NCI-H748 (cell line): ENCODE measurements at regions not wholly inside any gene's neighbourhood (a gene's known extent, or its start where the extent isn't known, plus 50 kb on each side); places are given as distances from the start of the nearest gene placed in this dataset.

Experiments
- DNase-seq: peaks from one replicate; lab custom pipeline; 2025; ENCODE audit not compliant: unreplicated experiment; lab: John Stamatoyannopoulos, UW

DNA sequence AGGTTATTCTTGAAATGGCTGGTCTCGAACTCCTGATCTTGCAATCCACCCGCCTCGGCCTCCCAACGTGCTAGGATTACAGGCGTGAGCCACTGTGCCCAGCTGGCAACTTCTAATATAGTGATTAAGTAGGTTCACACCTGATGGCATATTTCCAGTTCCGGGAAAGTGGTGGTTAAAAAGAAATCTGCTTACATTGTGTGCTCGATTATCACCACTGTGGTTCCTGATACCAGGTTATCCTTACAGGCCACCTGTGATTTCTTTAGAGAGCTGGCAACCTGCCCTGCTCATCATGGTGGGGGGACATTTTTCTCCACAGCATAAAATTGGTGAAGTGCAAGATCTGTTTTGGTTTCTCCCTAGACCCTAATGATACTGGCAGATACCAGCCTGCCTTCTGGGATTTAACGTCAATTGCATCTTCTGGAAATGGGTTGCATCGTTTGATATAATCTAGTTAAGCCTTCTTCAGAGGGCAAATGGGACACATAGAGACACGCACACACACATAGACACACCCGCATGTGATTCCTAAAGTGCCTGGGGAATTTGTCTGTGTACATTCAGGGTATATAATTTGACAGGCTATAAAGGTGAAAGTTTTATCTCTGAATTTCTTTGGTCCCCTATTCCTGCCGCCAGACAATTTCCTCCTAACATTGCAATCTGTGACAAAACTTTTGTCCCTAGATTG lies 49.7 kb upstream of the CITED2 start:
- no peak for DNase-seq
